SK-N-SH (cell line): ENCODE measurements at regions not wholly inside any gene's neighbourhood (a gene's known extent, or its start where the extent isn't known, plus 50 kb on each side); places are given as distances from the start of the nearest gene placed in this dataset.

Experiments
- CTCF ChIA-PET: fragments of 300-600, 350-600 bp; formaldehyde crosslinking; extraction: SDS; loops from one replicate; lab custom pipeline; 2021; lab: Yijun Ruan, JAX
- POLR2A ChIA-PET: fragments of 350-600 bp; sonication (Branson Sonifier 250); formaldehyde crosslinking; extraction: SDS; loops from one replicate; lab custom pipeline; 2020; ENCODE audit warnings: antibody characterized with exemption, inconsistent platforms; lab: Yijun Ruan, JAX
- DNase-seq: peaks from one replicate; pipeline ENCODE4 v3.0.0; 2012
- H2AFZ ChIP-seq: fragments of 200-600 bp; sonication (generic); 2 replicates; pipeline ENCODE4 v1.8.1; 2016; ENCODE audit warnings: antibody characterized with exemption, mild to moderate bottlenecking, low read depth
- H3F3A ChIP-seq: fragments of 200-600 bp; sonication (generic); replicated peaks from 2 replicates; pipeline ENCODE3; 2016; ENCODE audit warnings: antibody characterized with exemption, mild to moderate bottlenecking; ENCODE audit not compliant: insufficient read depth
- H3K27ac ChIP-seq, 2 experiments: fragments of 200-500 bp in 1 of 2; fragments of 200-600 bp in 1 of 2; sonication (Bioruptor generic) in 1 of 2; sonication (generic), shearing (Covaris generic) in 1 of 2; 2 replicates each; pipeline versions ENCODE4 v1.5.1 to v1.6.1; 2014 to 2016; ENCODE audit warnings: low read depth in 2 of 2, inconsistent platforms in 1 of 2, low read length in 1 of 2, mild to moderate bottlenecking in 1 of 2, mixed read lengths in 1 of 2
- H3K27me3 ChIP-seq: fragments of 200-600 bp; sonication (generic), shearing (Covaris generic); 2 replicates; pipeline ENCODE4 v1.6.1; 2016; ENCODE audit warnings: mixed run types; ENCODE audit not compliant: insufficient read depth
- H3K36me3 ChIP-seq, 2 experiments: fragments of 200-500 bp in 1 of 2; fragments of 200-600 bp in 1 of 2; sonication (Bioruptor generic) in 1 of 2; sonication (generic) in 1 of 2; replicated peaks in 1 of 2; 2 replicates each; pipeline versions ENCODE3 to v1.5.1; 2014 to 2016; ENCODE audit warnings: low read length in 1 of 2, mild to moderate bottlenecking in 1 of 2; ENCODE audit not compliant: insufficient read depth in 2 of 2, control insufficient read depth in 1 of 2
- H3K4me1 ChIP-seq, 2 experiments: fragments of 200-500 bp in 1 of 2; fragments of 200-600 bp in 1 of 2; sonication (Bioruptor generic) in 1 of 2; sonication (generic), shearing (Covaris generic) in 1 of 2; 2 replicates each; pipeline versions ENCODE4 v1.5.1 to v1.6.1; 2014 to 2016; ENCODE audit warnings: low read depth in 1 of 2, low read length in 1 of 2, mixed run types in 1 of 2; ENCODE audit not compliant: insufficient read depth in 2 of 2, control insufficient read depth in 1 of 2
- H3K4me2 ChIP-seq: fragments of 200-600 bp; sonication (generic), shearing (Covaris generic); 2 replicates; pipeline ENCODE4 v1.6.1; 2017; ENCODE audit warnings: mixed run types
- H3K4me3 ChIP-seq, 2 experiments: fragments of 200-500 bp in 1 of 2; fragments of 200-600 bp in 1 of 2; sonication (Bioruptor generic) in 1 of 2; sonication (generic), shearing (Covaris generic) in 1 of 2; 2 replicates each; pipeline versions ENCODE4 v1.5.1 to v1.8.1; 2014 to 2016; ENCODE audit warnings: low read depth in 2 of 2, inconsistent platforms in 1 of 2, low read length in 1 of 2, mild to moderate bottlenecking in 1 of 2, mixed read lengths in 1 of 2, moderate library complexity in 1 of 2
- H3K79me2 ChIP-seq: fragments of 200-600 bp; sonication (generic); 2 replicates; pipeline ENCODE4 v1.8.1; 2017; ENCODE audit warnings: mild to moderate bottlenecking; ENCODE audit not compliant: insufficient read depth
- H3K9ac ChIP-seq: fragments of 200-600 bp; sonication (generic); 2 replicates; pipeline ENCODE4 v1.6.1; 2017; ENCODE audit warnings: mixed run types
- H3K9me2 ChIP-seq: fragments of 200-600 bp; sonication (generic); 2 replicates; pipeline ENCODE4 v1.6.1; 2017; ENCODE audit warnings: mixed run types
- H3K9me3 ChIP-seq: fragments of 200-600 bp; sonication (generic); 2 replicates; pipeline ENCODE4 v1.6.1; 2017; ENCODE audit warnings: mixed run types, mild to moderate bottlenecking, moderate library complexity
- H4K20me1 ChIP-seq: fragments of 200-600 bp; sonication (generic); 2 replicates; pipeline ENCODE4 v1.6.1; 2017; ENCODE audit warnings: mild to moderate bottlenecking, mixed run types; ENCODE audit not compliant: insufficient read depth
- CHD2 ChIP-seq: fragments of 150-350 bp; IDR thresholded peaks from 2 replicates; pipeline ENCODE4 v1.6.1; 2018; ENCODE audit warnings: low read length; ENCODE audit not compliant: partially characterized antibody
- ELF1 ChIP-seq: IDR thresholded peaks from 2 replicates; pipeline ENCODE4 v1.4.0; 2012
- EP300 ChIP-seq, 2 experiments: IDR thresholded peaks; 2 replicates each; pipeline versions ENCODE4 v1.4.0 to v1.6.1; 2012; ENCODE audit warnings: borderline replicate concordance in 1 of 2, low read depth in 1 of 2, low read length in 1 of 2
- EZH2phosphoT487 ChIP-seq: fragments of 200-600 bp; sonication (generic); IDR thresholded peaks from 2 replicates; pipeline ENCODE4 v1.6.1; 2017; ENCODE audit warnings: low read depth, mixed run types, mild to moderate bottlenecking, antibody characterized with exemption, moderate library complexity, borderline replicate concordance
- FOSL2 ChIP-seq: IDR thresholded peaks from 2 replicates; pipeline ENCODE4 v1.4.0; 2012; ENCODE audit warnings: low read depth, mild to moderate bottlenecking, moderate library complexity, borderline replicate concordance
- FOXJ3 ChIP-seq: sonication (generic); formaldehyde crosslinking; IDR thresholded peaks from 2 replicates; pipeline ENCODE4 v1.5.1; 2020; ENCODE audit warnings: mild to moderate bottlenecking, missing genetic modification reagents
- JUND ChIP-seq: IDR thresholded peaks from 2 replicates; pipeline ENCODE4 v1.4.0; 2012
- NFIC ChIP-seq: IDR thresholded peaks from 2 replicates; pipeline ENCODE4 v1.4.0; 2012; ENCODE audit warnings: borderline replicate concordance
- PBX3 ChIP-seq: IDR thresholded peaks from 2 replicates; pipeline ENCODE4; 2012
- POLR2AphosphoS5 ChIP-seq: IDR thresholded peaks from 2 replicates; pipeline ENCODE4 v1.6.1; 2012; ENCODE audit warnings: low read depth, low read length
- RAD21 ChIP-seq: IDR thresholded peaks from 2 replicates; pipeline ENCODE4 v1.6.1; 2012; ENCODE audit warnings: mild to moderate bottlenecking, low read length
- RFX5 ChIP-seq: IDR thresholded peaks from 2 replicates; pipeline ENCODE4 v1.6.1; 2012; ENCODE audit warnings: mild to moderate bottlenecking, improper control_type of control experiment, low read length
- RXRA ChIP-seq: IDR thresholded peaks from 2 replicates; pipeline ENCODE4 v1.4.0; 2012; ENCODE audit warnings: low read depth, mild to moderate bottlenecking, borderline replicate concordance
- TAF1 ChIP-seq: IDR thresholded peaks from 2 replicates; pipeline ENCODE4 v1.6.1; 2012; ENCODE audit warnings: low read depth, mild to moderate bottlenecking, low read length, moderate library complexity, borderline replicate concordance
- TEAD4 ChIP-seq: IDR thresholded peaks from 2 replicates; pipeline ENCODE4 v1.4.0; 2012; ENCODE audit warnings: mild to moderate bottlenecking, borderline replicate concordance; ENCODE audit not compliant: insufficient read depth
- WGBS: methylation state at CpG from one replicate; pipeline ENCODE4 v1.1.6; 2017; ENCODE audit warnings: low lambda C conversion rate; 5-methylcytosine and 5-hydroxymethylcytosine counted together
- TF ChIP-seq, protein P1 (sequence below): fragments of 150-350 bp; IDR thresholded peaks from 2 replicates; pipeline ENCODE4 v1.6.1; 2016; ENCODE audit warnings: mild to moderate bottlenecking, low read depth, low read length
- TF ChIP-seq, protein P2 (sequence below): fragments of 150-350 bp; IDR thresholded peaks from 2 replicates; pipeline ENCODE4 v1.6.1; 2017; ENCODE audit warnings: antibody characterized with exemption, low read length, low read depth, borderline replicate concordance
- TF ChIP-seq, protein P3 (sequence below): IDR thresholded peaks from 2 replicates; pipeline ENCODE4 v1.4.0; 2012; ENCODE audit warnings: low read depth, borderline replicate concordance
- TF ChIP-seq, protein P4 (sequence below): IDR thresholded peaks from 2 replicates; pipeline ENCODE4 v1.6.1; 2012; ENCODE audit warnings: mild to moderate bottlenecking, low read depth, low read length, moderate library complexity

DNA sequence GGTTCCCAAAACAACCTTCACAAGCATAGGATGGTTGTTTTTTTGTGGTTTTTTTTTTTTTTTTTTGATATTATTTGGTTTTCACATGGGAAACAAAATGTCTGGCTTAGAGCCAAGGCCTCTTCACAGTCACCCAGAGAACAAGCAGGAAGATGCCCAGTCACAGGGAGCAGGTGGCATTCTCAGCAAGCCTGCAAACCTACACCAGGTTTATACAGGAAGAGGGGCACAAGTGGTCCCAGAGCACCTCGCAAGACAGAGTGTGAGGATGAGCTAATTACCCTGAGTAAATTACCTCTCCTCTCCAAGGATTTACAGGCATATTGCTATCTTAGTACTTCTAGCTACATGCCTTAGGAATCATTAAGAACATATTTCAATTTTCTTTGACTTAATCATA lies 1375.6 kb downstream of the EFNB2 start:
- Histone ChIP-seq H3K4me1 (no peaks in the 10 kb centered on the region), H3F3A (no peaks in the 10 kb centered on the region), H3K9ac (no peak overlapping the region), H3K27ac (no peak overlapping the region), H3K27me3 (no peaks in the 10 kb centered on the region), H2AFZ (no peak overlapping the region), H3K9me2 (no peaks in the 10 kb centered on the region), H3K79me2 (no peaks in the 10 kb centered on the region), H3K4me2 (no peak overlapping the region), H3K36me3 (no peaks in the 10 kb centered on the region), H4K20me1 (no peaks in the 10 kb centered on the region), H3K4me3 (no peak overlapping the region), H3K9me3 (no peaks in the 10 kb centered on the region)
- DNase-seq = no peak
- no peak for TF ChIP-seq PBX3
- TF ChIP-seq TEAD4 = no peak
- no peak for TF ChIP-seq FOSL2
- TF ChIP-seq, protein P1, sequence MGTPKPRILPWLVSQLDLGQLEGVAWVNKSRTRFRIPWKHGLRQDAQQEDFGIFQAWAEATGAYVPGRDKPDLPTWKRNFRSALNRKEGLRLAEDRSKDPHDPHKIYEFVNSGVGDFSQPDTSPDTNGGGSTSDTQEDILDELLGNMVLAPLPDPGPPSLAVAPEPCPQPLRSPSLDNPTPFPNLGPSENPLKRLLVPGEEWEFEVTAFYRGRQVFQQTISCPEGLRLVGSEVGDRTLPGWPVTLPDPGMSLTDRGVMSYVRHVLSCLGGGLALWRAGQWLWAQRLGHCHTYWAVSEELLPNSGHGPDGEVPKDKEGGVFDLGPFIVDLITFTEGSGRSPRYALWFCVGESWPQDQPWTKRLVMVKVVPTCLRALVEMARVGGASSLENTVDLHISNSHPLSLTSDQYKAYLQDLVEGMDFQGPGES = no peak
- no peak for TF ChIP-seq POLR2AphosphoS5
- TF ChIP-seq EZH2phosphoT487 = no peak
- TF ChIP-seq, protein P2, sequence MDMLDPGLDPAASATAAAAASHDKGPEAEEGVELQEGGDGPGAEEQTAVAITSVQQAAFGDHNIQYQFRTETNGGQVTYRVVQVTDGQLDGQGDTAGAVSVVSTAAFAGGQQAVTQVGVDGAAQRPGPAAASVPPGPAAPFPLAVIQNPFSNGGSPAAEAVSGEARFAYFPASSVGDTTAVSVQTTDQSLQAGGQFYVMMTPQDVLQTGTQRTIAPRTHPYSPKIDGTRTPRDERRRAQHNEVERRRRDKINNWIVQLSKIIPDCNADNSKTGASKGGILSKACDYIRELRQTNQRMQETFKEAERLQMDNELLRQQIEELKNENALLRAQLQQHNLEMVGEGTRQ = no peak
- TF ChIP-seq FOXJ3 (CRISPR knock-in tag) = no peak
- TF ChIP-seq TAF1 = no peak
- TF ChIP-seq, protein P3, sequence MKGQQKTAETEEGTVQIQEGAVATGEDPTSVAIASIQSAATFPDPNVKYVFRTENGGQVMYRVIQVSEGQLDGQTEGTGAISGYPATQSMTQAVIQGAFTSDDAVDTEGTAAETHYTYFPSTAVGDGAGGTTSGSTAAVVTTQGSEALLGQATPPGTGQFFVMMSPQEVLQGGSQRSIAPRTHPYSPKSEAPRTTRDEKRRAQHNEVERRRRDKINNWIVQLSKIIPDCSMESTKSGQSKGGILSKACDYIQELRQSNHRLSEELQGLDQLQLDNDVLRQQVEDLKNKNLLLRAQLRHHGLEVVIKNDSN = no peak
- no peak for TF ChIP-seq ELF1
- TF ChIP-seq NFIC = no peak
- no peak for TF ChIP-seq RFX5
- POLR2A ChIA-PET = no interaction called here
- 54% methylated on average over 1 of the region's 1 CpG for WGBS
- CTCF ChIA-PET = interaction anchor here (0.7 to 1.4 kb wide), 2 partner anchors 32 to 360 kb away, joined by 3 read pairs; no protein-coding TSS in a partner anchor

DNA sequence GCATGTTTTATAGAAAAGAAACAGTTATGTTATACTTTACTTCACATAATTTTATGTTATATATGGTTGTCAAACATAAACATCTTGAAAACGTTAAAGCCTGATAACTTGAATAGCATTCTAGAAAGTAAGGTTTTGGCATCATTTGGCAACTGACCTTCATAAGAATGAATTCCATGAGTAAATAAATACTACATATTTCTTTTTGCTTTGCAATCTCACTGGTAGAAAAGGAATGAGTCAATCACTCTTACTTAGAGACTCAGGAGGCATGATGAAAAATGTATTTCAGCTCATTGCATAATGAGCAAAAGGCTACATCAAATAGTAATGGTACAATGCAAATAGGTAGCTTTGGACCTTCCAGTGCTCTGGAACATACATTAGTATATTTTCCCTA lies 1381.9 kb downstream of the EFNB2 start:
- TF ChIP-seq POLR2AphosphoS5 (no peak), CHD2 (no peak), RAD21 (no peak), EP300 (IDR thresholded peaks at IDR 0.05; ENCODE audit: borderline replicate concordance in 1 of 2, low read depth in 1 of 2, low read length in 1 of 2) (no peak), RXRA (no peak), JUND (no peak)
- TF ChIP-seq, protein P4, sequence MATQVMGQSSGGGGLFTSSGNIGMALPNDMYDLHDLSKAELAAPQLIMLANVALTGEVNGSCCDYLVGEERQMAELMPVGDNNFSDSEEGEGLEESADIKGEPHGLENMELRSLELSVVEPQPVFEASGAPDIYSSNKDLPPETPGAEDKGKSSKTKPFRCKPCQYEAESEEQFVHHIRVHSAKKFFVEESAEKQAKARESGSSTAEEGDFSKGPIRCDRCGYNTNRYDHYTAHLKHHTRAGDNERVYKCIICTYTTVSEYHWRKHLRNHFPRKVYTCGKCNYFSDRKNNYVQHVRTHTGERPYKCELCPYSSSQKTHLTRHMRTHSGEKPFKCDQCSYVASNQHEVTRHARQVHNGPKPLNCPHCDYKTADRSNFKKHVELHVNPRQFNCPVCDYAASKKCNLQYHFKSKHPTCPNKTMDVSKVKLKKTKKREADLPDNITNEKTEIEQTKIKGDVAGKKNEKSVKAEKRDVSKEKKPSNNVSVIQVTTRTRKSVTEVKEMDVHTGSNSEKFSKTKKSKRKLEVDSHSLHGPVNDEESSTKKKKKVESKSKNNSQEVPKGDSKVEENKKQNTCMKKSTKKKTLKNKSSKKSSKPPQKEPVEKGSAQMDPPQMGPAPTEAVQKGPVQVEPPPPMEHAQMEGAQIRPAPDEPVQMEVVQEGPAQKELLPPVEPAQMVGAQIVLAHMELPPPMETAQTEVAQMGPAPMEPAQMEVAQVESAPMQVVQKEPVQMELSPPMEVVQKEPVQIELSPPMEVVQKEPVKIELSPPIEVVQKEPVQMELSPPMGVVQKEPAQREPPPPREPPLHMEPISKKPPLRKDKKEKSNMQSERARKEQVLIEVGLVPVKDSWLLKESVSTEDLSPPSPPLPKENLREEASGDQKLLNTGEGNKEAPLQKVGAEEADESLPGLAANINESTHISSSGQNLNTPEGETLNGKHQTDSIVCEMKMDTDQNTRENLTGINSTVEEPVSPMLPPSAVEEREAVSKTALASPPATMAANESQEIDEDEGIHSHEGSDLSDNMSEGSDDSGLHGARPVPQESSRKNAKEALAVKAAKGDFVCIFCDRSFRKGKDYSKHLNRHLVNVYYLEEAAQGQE = no peak
- TF ChIP-seq, all 33 proteins: peak for 0

More for the DNA sequence above, 1381.9 kb downstream of the EFNB2 start:
- H3K4me1 ChIP-seq = no peaks in the 10 kb centered on the region
- H3K79me2 ChIP-seq = no peaks in the 10 kb centered on the region
- ChIA-PET CTCF (no interaction called here), POLR2A (no interaction called here)
- H4K20me1 ChIP-seq = no peaks in the 10 kb centered on the region
- no peak overlapping the region for H3K4me2 ChIP-seq
- no peak overlapping the region for H3K4me3 ChIP-seq
- no peaks in the 10 kb centered on the region for H3K36me3 ChIP-seq
- H3K27ac ChIP-seq = no peak overlapping the region
- no peak overlapping the region for H3K9ac ChIP-seq
- 24% methylated on average over 1 of the region's 1 CpG for WGBS
- DNase-seq = no peak
- no peaks in the 10 kb centered on the region for H3K27me3 ChIP-seq
- H3K9me2 ChIP-seq = no peaks in the 10 kb centered on the region
- no peak overlapping the region for H2AFZ ChIP-seq
- H3K9me3 ChIP-seq = no peaks in the 10 kb centered on the region
- H3F3A ChIP-seq = no peaks in the 10 kb centered on the region
